ENCODE measurements at regions not wholly inside any gene's neighbourhood (a gene's known extent, or its start where the extent isn't known, plus 50 kb on each side); places are given as distances from the start of the nearest gene placed in this dataset.

DNA sequence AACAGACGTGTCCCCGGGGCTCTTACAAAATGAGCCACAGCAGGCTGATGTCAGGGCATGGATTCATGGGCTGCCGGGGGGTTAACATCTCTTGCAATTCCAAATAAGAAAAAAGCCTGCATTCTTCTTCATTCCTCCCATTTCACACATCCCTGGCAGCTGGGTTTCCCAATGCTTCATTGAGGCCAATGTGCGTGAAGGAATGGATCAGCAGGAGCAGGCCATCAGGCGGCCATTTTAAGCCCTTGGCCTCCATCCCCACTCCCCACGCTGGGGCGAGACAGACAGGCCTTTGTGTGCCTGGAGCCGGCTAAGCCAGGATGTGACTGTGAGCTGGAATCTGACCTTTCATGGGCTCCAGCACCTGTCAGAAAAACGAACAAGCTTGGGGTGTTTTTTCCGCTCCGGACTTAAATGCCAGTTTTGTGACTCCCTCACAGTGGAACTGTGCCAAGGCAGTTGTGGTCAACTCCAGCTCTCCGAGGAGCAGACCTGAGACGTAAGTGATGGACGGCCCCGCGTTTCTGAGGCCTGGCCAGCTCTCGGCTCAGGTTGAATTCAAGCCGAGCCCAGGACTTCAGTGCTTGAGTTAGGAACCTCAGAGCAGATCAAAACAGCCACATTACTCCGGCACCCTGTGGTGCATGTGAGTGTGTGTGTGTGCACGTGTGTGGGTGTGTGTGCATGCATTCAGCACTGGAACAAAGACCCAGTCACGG lies 133.1 kb downstream of the TMEM30B start:
- Histone ChIP-seq H3K79me2 (ENCODE audit: control insufficient read depth, insufficient read depth, low read length) (no peaks in the 10 kb centered on the region), H3K27ac (ENCODE audit: insufficient read depth, low read length) (peak overlapping the region; percentile 88), H3K9me3 (ENCODE audit: control insufficient read depth, insufficient read depth, low read depth, low read length) (no peaks in the 10 kb centered on the region), H3K27me3 (ENCODE audit: control insufficient read depth, insufficient read depth, low read length) (no peaks in the 10 kb centered on the region), H4K20me1 (ENCODE audit: control insufficient read depth, extremely low read depth, insufficient read depth, low read length) (no peaks in the 10 kb centered on the region), H3K36me3 (ENCODE audit: control insufficient read depth, insufficient read depth, low read length) (no peaks in the 10 kb centered on the region), H3K4me3 (replicated peaks in 1 of 4; ENCODE audit: control extremely low read depth in 1 of 4, insufficient read depth in 1 of 4, low read depth in 3 of 4, low read length in 4 of 4) (no peak overlapping the region), H3K4me2 (ENCODE audit: extremely low read depth, insufficient read depth, low read length) (no peak overlapping the region), H2AFZ (ENCODE audit: low read length) (peak overlapping the region; percentile 5), H3K9ac (ENCODE audit: insufficient read depth, low read length) (no peak overlapping the region), H3K4me1 (ENCODE audit: control insufficient read depth, extremely low read depth, insufficient read depth, low read length) (peaks cover 32% of the 10 kb centered on the region)
- DNase-seq (ENCODE audit: low read depth in 2 of 2) = peak; percentile 96 to 100
- no peak for TF ChIP-seq EZH2 (IDR thresholded peaks at IDR 0.05; ENCODE audit: low read length, missing control alignments)
- TF ChIP-seq, protein P1, sequence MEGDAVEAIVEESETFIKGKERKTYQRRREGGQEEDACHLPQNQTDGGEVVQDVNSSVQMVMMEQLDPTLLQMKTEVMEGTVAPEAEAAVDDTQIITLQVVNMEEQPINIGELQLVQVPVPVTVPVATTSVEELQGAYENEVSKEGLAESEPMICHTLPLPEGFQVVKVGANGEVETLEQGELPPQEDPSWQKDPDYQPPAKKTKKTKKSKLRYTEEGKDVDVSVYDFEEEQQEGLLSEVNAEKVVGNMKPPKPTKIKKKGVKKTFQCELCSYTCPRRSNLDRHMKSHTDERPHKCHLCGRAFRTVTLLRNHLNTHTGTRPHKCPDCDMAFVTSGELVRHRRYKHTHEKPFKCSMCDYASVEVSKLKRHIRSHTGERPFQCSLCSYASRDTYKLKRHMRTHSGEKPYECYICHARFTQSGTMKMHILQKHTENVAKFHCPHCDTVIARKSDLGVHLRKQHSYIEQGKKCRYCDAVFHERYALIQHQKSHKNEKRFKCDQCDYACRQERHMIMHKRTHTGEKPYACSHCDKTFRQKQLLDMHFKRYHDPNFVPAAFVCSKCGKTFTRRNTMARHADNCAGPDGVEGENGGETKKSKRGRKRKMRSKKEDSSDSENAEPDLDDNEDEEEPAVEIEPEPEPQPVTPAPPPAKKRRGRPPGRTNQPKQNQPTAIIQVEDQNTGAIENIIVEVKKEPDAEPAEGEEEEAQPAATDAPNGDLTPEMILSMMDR (conservative IDR thresholded peaks at IDR 0.05 in 1 of 2, IDR thresholded peaks at IDR 0.05 in 1 of 2; ENCODE audit: low read depth in 1 of 2, low read length in 2 of 2) = no peak

DNA sequence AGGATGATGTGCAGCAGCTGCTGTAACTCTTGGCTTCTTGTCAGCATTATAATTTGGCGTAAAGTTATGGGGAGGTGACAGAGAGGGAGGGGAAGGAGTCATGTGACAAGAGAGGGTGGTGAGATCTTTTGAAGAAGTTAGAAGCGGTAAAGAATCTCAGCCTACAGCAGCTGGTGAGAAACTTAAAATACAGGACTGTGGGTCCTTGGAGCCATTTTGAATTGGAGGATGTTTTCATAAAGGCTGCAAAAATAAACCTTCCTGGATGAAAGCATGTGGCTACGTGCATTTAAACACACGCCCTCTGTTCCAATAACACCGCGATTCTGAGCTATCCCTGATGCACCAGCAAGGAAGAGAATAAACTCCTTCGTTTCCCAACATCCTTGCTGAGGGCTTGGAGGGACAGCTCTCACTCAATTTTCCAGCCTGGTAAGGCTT lies 133.7 kb downstream of the TMEM30B start:
- no peaks in the 10 kb centered on the region for H4K20me1 ChIP-seq (ENCODE audit: control insufficient read depth, extremely low read depth, insufficient read depth, low read length)
- no peak for TF ChIP-seq EZH2 (IDR thresholded peaks at IDR 0.05; ENCODE audit: low read length, missing control alignments)
- TF ChIP-seq, protein P1 (conservative IDR thresholded peaks at IDR 0.05 in 1 of 2, IDR thresholded peaks at IDR 0.05 in 1 of 2; ENCODE audit: low read depth in 1 of 2, low read length in 2 of 2) = no peak
- no peaks in the 10 kb centered on the region for H3K9me3 ChIP-seq (ENCODE audit: control insufficient read depth, insufficient read depth, low read depth, low read length)
- no peak overlapping the region for H3K9ac ChIP-seq (ENCODE audit: insufficient read depth, low read length)
- no peak overlapping the region for H3K4me3 ChIP-seq (replicated peaks in 1 of 4; ENCODE audit: control extremely low read depth in 1 of 4, insufficient read depth in 1 of 4, low read depth in 3 of 4, low read length in 4 of 4)
- no peaks in the 10 kb centered on the region for H3K79me2 ChIP-seq (ENCODE audit: control insufficient read depth, insufficient read depth, low read length)
- peak overlapping the region; percentile 88 for H3K27ac ChIP-seq (ENCODE audit: insufficient read depth, low read length)
- H3K4me1 ChIP-seq (ENCODE audit: control insufficient read depth, extremely low read depth, insufficient read depth, low read length) = peaks cover 32% of the 10 kb centered on the region
- peak; percentile 84 to 87 for DNase-seq (ENCODE audit: low read depth in 2 of 2)
- H2AFZ ChIP-seq (ENCODE audit: low read length) = peak overlapping the region; percentile 15
- no peaks in the 10 kb centered on the region for H3K27me3 ChIP-seq (ENCODE audit: control insufficient read depth, insufficient read depth, low read length)
- H3K4me2 ChIP-seq (ENCODE audit: extremely low read depth, insufficient read depth, low read length) = no peak overlapping the region
- no peaks in the 10 kb centered on the region for H3K36me3 ChIP-seq (ENCODE audit: control insufficient read depth, insufficient read depth, low read length)

DNA sequence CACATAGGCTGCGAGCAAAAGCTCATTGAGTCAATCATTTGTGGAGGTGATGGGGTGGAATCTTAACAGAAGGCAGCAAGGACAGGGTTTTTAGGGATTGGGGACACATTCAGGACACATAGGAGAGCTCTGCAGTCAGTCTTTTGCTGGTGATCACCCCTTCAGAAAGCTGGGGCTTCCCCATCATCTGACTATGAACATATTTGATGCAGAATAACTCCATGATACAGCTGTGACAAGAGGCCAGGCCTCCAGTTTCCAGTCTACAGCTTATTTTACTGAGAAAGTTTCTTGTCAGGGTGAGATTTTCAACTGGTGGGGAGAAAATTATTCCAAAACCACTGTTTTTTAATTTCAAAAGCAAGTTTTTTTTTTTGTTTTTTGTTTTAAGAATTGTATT lies 134.2 kb downstream of the TMEM30B start:
- Histone ChIP-seq H2AFZ (ENCODE audit: low read length) (no peak overlapping the region), H3K27ac (ENCODE audit: insufficient read depth, low read length) (peak overlapping the region; percentile 88), H3K9ac (ENCODE audit: insufficient read depth, low read length) (peak overlapping the region; percentile 2), H3K79me2 (ENCODE audit: control insufficient read depth, insufficient read depth, low read length) (no peaks in the 10 kb centered on the region), H3K27me3 (ENCODE audit: control insufficient read depth, insufficient read depth, low read length) (no peaks in the 10 kb centered on the region), H3K9me3 (ENCODE audit: control insufficient read depth, insufficient read depth, low read depth, low read length) (no peaks in the 10 kb centered on the region), H3K4me3 (replicated peaks in 1 of 4; ENCODE audit: control extremely low read depth in 1 of 4, insufficient read depth in 1 of 4, low read depth in 3 of 4, low read length in 4 of 4) (no peak overlapping the region), H3K36me3 (ENCODE audit: control insufficient read depth, insufficient read depth, low read length) (no peaks in the 10 kb centered on the region), H4K20me1 (ENCODE audit: control insufficient read depth, extremely low read depth, insufficient read depth, low read length) (no peaks in the 10 kb centered on the region), H3K4me1 (ENCODE audit: control insufficient read depth, extremely low read depth, insufficient read depth, low read length) (peaks cover 32% of the 10 kb centered on the region), H3K4me2 (ENCODE audit: extremely low read depth, insufficient read depth, low read length) (no peak overlapping the region)
- TF ChIP-seq EZH2 (IDR thresholded peaks at IDR 0.05; ENCODE audit: low read length, missing control alignments) = no peak
- TF ChIP-seq, protein P1 (conservative IDR thresholded peaks at IDR 0.05 in 1 of 2, IDR thresholded peaks at IDR 0.05 in 1 of 2; ENCODE audit: low read depth in 1 of 2, low read length in 2 of 2) = no peak
- DNase-seq (ENCODE audit: low read depth in 2 of 2) = no peak
